HCT116 (cell line): ENCODE measurements at regions not wholly inside any gene's neighbourhood (a gene's known extent, or its start where the extent isn't known, plus 50 kb on each side); places are given as distances from the start of the nearest gene placed in this dataset.

Source experiments
- ATAC-seq: fragments of 200-7000 bp; cut with Tn5 transposase; 2 replicates; pipeline ENCODE4 v1.9.1; 2020; ENCODE audit warnings: mild to moderate bottlenecking, moderate library complexity
- BruUV-seq: library from RNA; stranded (reverse); fragments of 400-500 nt; replicated peaks from 2 replicates; lab custom pipeline; 2021; lab: Mats Ljungman, UMichigan
- CTCF ChIA-PET: fragments of 300-600 bp; sonication (Branson Sonifier 250); formaldehyde crosslinking; loops from one replicate; lab custom pipeline; 2021; ENCODE audit warnings: antibody characterized with exemption; lab: Charles Lee
- POLR2A ChIA-PET: fragments of 300-600, 350-600 bp; sonication (Branson Sonifier 250); formaldehyde crosslinking; loops from one replicate; lab custom pipeline; 2021; ENCODE audit warnings: antibody characterized with exemption; lab: Charles Lee
- RAD21 ChIA-PET, 2 experiments: fragments of 300-600 bp; sonication (Branson Sonifier 250); formaldehyde crosslinking; loops; one replicate each; lab custom pipeline; 2023; ENCODE audit warnings: low total read pairs in 2 of 2; ENCODE audit not compliant: uncharacterized antibody in 2 of 2, unreplicated experiment in 2 of 2, low non-redundant PET in 1 of 2; lab: Charles Lee
- DNase-seq: peaks from one replicate; pipeline ENCODE4 v3.0.0-alpha.2; 2010; ENCODE audit warnings: low read depth, low spot score
- H2AFZ ChIP-seq: fragments of 200-600 bp; shearing (Covaris generic), sonication (generic); 2 replicates; pipeline ENCODE4 v1.6.1; 2017; ENCODE audit warnings: low read depth, mixed run types, mixed read lengths, antibody characterized with exemption, low read length; ENCODE audit not compliant: poor library complexity, severe bottlenecking
- H3K27ac ChIP-seq: 2 replicates; pipeline ENCODE4 v1.5.1; 2012; ENCODE audit warnings: low read depth, low read length
- H3K27me3 ChIP-seq: fragments of 200-600 bp; sonication (generic); 2 replicates; pipeline ENCODE4 v1.6.1; 2016; ENCODE audit warnings: mixed run types, low read length, mixed read lengths; ENCODE audit not compliant: insufficient read depth
- H3K36me3 ChIP-seq, 2 experiments: fragments of 200-500 bp in 1 of 2; fragments of 200-600 bp in 1 of 2; sonication (Bioruptor generic) in 1 of 2; sonication (generic) in 1 of 2; 2 replicates each; pipeline versions ENCODE4 v1.5.1 to v1.6.1; 2014 to 2016; ENCODE audit warnings: low read length in 2 of 2, inconsistent platforms in 1 of 2, mixed read lengths in 1 of 2, mixed run types in 1 of 2; ENCODE audit not compliant: insufficient read depth in 2 of 2, control insufficient read depth in 1 of 2
- H3K4me1 ChIP-seq, 2 experiments: fragments of 200-600 bp in 1 of 2; sonication (generic) in 1 of 2; 2 replicates each; pipeline versions ENCODE4 v1.5.1 to v1.6.1; 2012 to 2017; ENCODE audit warnings: low read length in 2 of 2, inconsistent platforms in 1 of 2, mild to moderate bottlenecking in 1 of 2, mixed read lengths in 1 of 2, mixed run types in 1 of 2, moderate library complexity in 1 of 2; ENCODE audit not compliant: insufficient read depth in 2 of 2, control insufficient read depth in 1 of 2
- H3K4me2 ChIP-seq: fragments of 200-600 bp; sonication (generic); 2 replicates; pipeline ENCODE4 v1.6.1; 2017; ENCODE audit warnings: mixed run types, low read length, mixed read lengths
- H3K4me3 ChIP-seq, 2 experiments: fragments of 200-600 bp in 1 of 2; sonication (generic) in 1 of 2; replicated peaks in 1 of 2; 2 replicates each; pipeline ENCODE4 v1.5.1; 2011 to 2016; ENCODE audit warnings: low read length in 2 of 2, control low read depth in 1 of 2, low read depth in 1 of 2, mild to moderate bottlenecking in 1 of 2, mixed read lengths in 1 of 2, mixed run types in 1 of 2
- H3K79me2 ChIP-seq: fragments of 200-600 bp; sonication (generic); 2 replicates; pipeline ENCODE4 v1.6.1; 2017; ENCODE audit warnings: mild to moderate bottlenecking, mixed run types, low read length, moderate library complexity, mixed read lengths; ENCODE audit not compliant: insufficient read depth
- H3K9ac ChIP-seq: fragments of 200-600 bp; sonication (generic); 2 replicates; pipeline ENCODE4 v1.6.1; 2016; ENCODE audit warnings: low read length, mixed read lengths
- H3K9me2 ChIP-seq: fragments of 200-600 bp; sonication (generic), shearing (Covaris generic); 2 replicates; pipeline ENCODE4 v1.6.1; 2017; ENCODE audit warnings: mixed run types, mild to moderate bottlenecking, moderate library complexity; ENCODE audit not compliant: insufficient read depth
- H3K9me3 ChIP-seq, 2 experiments: fragments of 200-500 bp in 1 of 2; fragments of 200-600 bp in 1 of 2; sonication (Bioruptor generic) in 1 of 2; sonication (generic) in 1 of 2; 2 replicates each; pipeline ENCODE4 v1.6.1; 2014 to 2017; ENCODE audit warnings: low read length in 2 of 2, mixed read lengths in 2 of 2, inconsistent platforms in 1 of 2, low read depth in 1 of 2, mild to moderate bottlenecking in 1 of 2, mixed run types in 1 of 2, moderate library complexity in 1 of 2; ENCODE audit not compliant: control insufficient read depth in 1 of 2, insufficient read depth in 1 of 2
- H4K20me1 ChIP-seq: fragments of 200-600 bp; sonication (generic), shearing (Covaris generic); 2 replicates; pipeline ENCODE4 v1.6.1; 2017; ENCODE audit warnings: mixed run types, mild to moderate bottlenecking, moderate library complexity; ENCODE audit not compliant: insufficient read depth
- EGR1 ChIP-seq: IDR thresholded peaks from 2 replicates; pipeline ENCODE4 v1.6.1; 2012; ENCODE audit warnings: low read depth
- ELF1 ChIP-seq: IDR thresholded peaks from 2 replicates; pipeline ENCODE4 v1.6.1; 2012; ENCODE audit warnings: low read depth, borderline replicate concordance
- JUND ChIP-seq: IDR thresholded peaks from 2 replicates; pipeline ENCODE4 v1.6.1; 2012
- POLR2A ChIP-seq: IDR thresholded peaks from 2 replicates; pipeline ENCODE4 v1.7.0; 2011; ENCODE audit warnings: borderline replicate concordance; ENCODE audit not compliant: insufficient read depth, insufficient read length; ENCODE audit errors: extremely low read depth
- POLR2AphosphoS5 ChIP-seq: IDR thresholded peaks from 2 replicates; pipeline ENCODE4 v1.6.1; 2011; ENCODE audit warnings: mild to moderate bottlenecking, low read depth, low read length, moderate library complexity
- SP1 ChIP-seq: IDR thresholded peaks from 2 replicates; pipeline ENCODE4 v1.6.1; 2012; ENCODE audit warnings: low read depth
- SRF ChIP-seq: IDR thresholded peaks from 2 replicates; pipeline ENCODE4 v1.6.1; 2012; ENCODE audit warnings: low read depth
- TCF7L2 ChIP-seq: IDR thresholded peaks from 2 replicates; pipeline ENCODE4 v1.7.0; 2011; ENCODE audit warnings: borderline replicate concordance, inconsistent platforms; ENCODE audit not compliant: insufficient read depth, insufficient read length; ENCODE audit errors: extremely low read depth
- YY1 ChIP-seq: IDR thresholded peaks from 2 replicates; pipeline ENCODE4 v1.6.1; 2011; ENCODE audit warnings: low read length, low read depth, moderate library complexity, mild to moderate bottlenecking; ENCODE audit not compliant: insufficient replicate concordance; ENCODE audit errors: extremely low read depth
- ZFX ChIP-seq: fragments of 450-650 bp; IDR thresholded peaks from 2 replicates; pipeline ENCODE4 v1.6.1; 2017
- ZNF274 ChIP-seq: fragments of 200-500 bp; sonication (Bioruptor generic); IDR thresholded peaks from 2 replicates; pipeline ENCODE4 v1.6.1; 2014; ENCODE audit warnings: mild to moderate bottlenecking, low read depth, low read length, inconsistent platforms
- intact Hi-C: fragments of 100-400 bp; cut with micrococcal nuclease; formaldehyde crosslinking; loops from 2 replicates; pipeline ENCODE4 v1.10.0; 2022
- TF ChIP-seq, protein P1 (sequence below): IDR thresholded peaks from 2 replicates; pipeline ENCODE4 v1.6.1; 2012
- TF ChIP-seq, protein P2 (sequence below): IDR thresholded peaks from 2 replicates; pipeline ENCODE4 v1.6.1; 2012
- TF ChIP-seq, protein P3 (sequence below): IDR thresholded peaks from 2 replicates; pipeline ENCODE4 v1.6.1; 2011; ENCODE audit warnings: mild to moderate bottlenecking, low read length, moderate library complexity; ENCODE audit not compliant: insufficient replicate concordance; ENCODE audit errors: extremely low read depth
- TF ChIP-seq, protein P4 (sequence below): IDR thresholded peaks from 2 replicates; pipeline ENCODE4 v1.6.1; 2012; ENCODE audit warnings: low read depth

DNA sequence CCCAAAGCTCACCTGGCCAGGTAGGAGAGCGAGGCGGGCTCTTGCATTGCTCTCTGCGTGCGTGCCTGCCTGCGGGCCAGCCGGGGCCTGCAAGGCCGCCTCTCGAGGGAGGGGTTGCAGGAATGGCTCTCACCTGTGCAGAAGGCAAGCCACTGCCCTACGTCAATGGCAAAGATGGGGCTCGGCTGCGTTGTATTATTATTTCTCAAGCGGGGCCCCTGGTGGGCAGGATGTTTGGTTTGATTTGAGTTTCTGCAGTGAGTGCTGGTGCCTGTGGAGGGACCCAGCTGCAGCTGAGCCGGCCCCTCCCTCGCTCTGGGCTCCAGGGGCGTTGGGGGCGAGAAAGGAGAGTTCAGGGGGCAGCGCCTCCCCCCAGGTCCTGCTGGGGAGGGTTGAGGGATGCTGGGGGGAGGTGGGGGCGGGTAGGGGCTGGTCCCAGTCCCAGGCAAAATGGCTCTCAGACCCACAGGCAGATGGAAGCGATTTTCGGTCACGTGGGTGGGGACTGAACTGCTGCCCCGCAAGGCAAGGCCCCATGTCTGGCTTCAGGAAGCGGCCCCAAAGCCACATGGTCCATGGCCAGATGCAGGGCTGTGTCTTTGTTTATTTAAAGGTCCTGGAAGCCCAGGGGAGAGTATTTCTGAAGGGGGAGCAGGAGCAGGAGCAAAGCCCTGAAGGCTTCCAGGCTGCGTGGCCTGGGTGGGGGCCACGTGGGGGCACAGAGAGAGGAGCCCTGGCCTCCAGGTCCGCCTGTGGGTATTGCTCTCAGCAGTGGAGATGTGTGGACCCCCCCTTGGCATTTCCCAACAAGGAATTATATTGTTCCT, 338.8 kb downstream of the SEC14L1 start:
- Histone ChIP-seq H3K36me3 (peaks cover 6 to 24% of the 10 kb centered on the region in 2 experiments; a peak in 2 of 4 replicates), H3K9ac (no peak overlapping the region), H3K9me2 (no peaks in the 10 kb centered on the region), H4K20me1 (no peaks in the 10 kb centered on the region; the same call in 1 of the 2 replicates), H2AFZ (no peak overlapping the region), H3K9me3 (peaks cover 0 to 5% of the 10 kb centered on the region in 2 experiments; a peak in 1 of 4 replicates)
- intact Hi-C loops = loop anchor here (5.0 kb wide), 1 partner anchor 392 kb away; no protein-coding TSS in a partner anchor
- TF ChIP-seq YY1 (no peak), ELF1 (no peak), POLR2AphosphoS5 (no peak), TCF7L2 (no peak), ZFX (no peak), SRF (no peak), ZNF274 (no peak), EGR1 (no peak), JUND (no peak), POLR2A (no peak), SP1 (no peak)
- TF ChIP-seq, protein P1, sequence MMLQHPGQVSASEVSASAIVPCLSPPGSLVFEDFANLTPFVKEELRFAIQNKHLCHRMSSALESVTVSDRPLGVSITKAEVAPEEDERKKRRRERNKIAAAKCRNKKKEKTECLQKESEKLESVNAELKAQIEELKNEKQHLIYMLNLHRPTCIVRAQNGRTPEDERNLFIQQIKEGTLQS = no peak
- TF ChIP-seq, protein P2, sequence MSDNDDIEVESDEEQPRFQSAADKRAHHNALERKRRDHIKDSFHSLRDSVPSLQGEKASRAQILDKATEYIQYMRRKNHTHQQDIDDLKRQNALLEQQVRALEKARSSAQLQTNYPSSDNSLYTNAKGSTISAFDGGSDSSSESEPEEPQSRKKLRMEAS = no peak
- TF ChIP-seq, protein P3, sequence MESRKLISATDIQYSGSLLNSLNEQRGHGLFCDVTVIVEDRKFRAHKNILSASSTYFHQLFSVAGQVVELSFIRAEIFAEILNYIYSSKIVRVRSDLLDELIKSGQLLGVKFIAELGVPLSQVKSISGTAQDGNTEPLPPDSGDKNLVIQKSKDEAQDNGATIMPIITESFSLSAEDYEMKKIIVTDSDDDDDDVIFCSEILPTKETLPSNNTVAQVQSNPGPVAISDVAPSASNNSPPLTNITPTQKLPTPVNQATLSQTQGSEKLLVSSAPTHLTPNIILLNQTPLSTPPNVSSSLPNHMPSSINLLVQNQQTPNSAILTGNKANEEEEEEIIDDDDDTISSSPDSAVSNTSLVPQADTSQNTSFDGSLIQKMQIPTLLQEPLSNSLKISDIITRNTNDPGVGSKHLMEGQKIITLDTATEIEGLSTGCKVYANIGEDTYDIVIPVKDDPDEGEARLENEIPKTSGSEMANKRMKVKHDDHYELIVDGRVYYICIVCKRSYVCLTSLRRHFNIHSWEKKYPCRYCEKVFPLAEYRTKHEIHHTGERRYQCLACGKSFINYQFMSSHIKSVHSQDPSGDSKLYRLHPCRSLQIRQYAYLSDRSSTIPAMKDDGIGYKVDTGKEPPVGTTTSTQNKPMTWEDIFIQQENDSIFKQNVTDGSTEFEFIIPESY = no peak
- TF ChIP-seq, protein P4, sequence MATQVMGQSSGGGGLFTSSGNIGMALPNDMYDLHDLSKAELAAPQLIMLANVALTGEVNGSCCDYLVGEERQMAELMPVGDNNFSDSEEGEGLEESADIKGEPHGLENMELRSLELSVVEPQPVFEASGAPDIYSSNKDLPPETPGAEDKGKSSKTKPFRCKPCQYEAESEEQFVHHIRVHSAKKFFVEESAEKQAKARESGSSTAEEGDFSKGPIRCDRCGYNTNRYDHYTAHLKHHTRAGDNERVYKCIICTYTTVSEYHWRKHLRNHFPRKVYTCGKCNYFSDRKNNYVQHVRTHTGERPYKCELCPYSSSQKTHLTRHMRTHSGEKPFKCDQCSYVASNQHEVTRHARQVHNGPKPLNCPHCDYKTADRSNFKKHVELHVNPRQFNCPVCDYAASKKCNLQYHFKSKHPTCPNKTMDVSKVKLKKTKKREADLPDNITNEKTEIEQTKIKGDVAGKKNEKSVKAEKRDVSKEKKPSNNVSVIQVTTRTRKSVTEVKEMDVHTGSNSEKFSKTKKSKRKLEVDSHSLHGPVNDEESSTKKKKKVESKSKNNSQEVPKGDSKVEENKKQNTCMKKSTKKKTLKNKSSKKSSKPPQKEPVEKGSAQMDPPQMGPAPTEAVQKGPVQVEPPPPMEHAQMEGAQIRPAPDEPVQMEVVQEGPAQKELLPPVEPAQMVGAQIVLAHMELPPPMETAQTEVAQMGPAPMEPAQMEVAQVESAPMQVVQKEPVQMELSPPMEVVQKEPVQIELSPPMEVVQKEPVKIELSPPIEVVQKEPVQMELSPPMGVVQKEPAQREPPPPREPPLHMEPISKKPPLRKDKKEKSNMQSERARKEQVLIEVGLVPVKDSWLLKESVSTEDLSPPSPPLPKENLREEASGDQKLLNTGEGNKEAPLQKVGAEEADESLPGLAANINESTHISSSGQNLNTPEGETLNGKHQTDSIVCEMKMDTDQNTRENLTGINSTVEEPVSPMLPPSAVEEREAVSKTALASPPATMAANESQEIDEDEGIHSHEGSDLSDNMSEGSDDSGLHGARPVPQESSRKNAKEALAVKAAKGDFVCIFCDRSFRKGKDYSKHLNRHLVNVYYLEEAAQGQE = no peak
- TF ChIP-seq, all 23 proteins: peak for 0
- no TSS peak for BruUV-seq
- no peak overlapping the region for H3K4me3 ChIP-seq
- H3K27me3 ChIP-seq = no peaks in the 10 kb centered on the region
- H3K4me1 ChIP-seq = peaks cover 8 to 40% of the 10 kb centered on the region in 2 experiments
- no peak overlapping the region for H3K27ac ChIP-seq
- ChIA-PET POLR2A (no interaction called here), CTCF (no interaction called here), RAD21 (no interaction called here)
- no peak for ATAC-seq
- no peak overlapping the region for H3K4me2 ChIP-seq
- peaks cover 69% of the 10 kb centered on the region for H3K79me2 ChIP-seq
- no peak for DNase-seq
